ENCODE measurements at regions not wholly inside any gene's neighbourhood (a gene's known extent, or its start where the extent isn't known, plus 50 kb on each side); places are given as distances from the start of the nearest gene placed in this dataset.

DNA sequence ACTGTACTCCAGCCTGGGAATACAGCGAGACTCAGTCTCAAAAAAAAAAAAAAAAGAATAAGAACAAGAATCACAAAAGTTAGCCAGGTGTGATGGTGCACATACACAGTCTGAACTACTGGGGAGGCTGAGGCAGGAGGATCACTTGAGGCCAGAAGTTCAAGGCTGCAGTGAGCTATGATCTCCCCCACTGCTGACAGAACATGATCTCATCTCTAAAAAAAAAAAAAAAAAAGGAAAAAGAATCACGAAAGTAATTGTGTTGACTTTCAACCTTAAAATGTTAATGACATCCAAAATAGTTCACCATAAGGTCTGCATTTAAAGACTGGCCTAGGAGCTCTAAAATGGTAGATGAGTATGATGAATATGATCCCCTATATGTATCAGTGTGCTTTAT is 68.0 kb upstream of the MAP4 start:
- no peak for TF ChIP-seq POLR2A (IDR thresholded peaks at IDR 0.05)
- TF ChIP-seq, protein P1, sequence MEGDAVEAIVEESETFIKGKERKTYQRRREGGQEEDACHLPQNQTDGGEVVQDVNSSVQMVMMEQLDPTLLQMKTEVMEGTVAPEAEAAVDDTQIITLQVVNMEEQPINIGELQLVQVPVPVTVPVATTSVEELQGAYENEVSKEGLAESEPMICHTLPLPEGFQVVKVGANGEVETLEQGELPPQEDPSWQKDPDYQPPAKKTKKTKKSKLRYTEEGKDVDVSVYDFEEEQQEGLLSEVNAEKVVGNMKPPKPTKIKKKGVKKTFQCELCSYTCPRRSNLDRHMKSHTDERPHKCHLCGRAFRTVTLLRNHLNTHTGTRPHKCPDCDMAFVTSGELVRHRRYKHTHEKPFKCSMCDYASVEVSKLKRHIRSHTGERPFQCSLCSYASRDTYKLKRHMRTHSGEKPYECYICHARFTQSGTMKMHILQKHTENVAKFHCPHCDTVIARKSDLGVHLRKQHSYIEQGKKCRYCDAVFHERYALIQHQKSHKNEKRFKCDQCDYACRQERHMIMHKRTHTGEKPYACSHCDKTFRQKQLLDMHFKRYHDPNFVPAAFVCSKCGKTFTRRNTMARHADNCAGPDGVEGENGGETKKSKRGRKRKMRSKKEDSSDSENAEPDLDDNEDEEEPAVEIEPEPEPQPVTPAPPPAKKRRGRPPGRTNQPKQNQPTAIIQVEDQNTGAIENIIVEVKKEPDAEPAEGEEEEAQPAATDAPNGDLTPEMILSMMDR (IDR thresholded peaks at IDR 0.05 in 4 of 5, conservative IDR thresholded peaks at IDR 0.05 in 1 of 5): no peak

All from gastrocnemius medialis (tissue), 4 donors.